Keratinocyte (primary cell): ENCODE measurements at regions not wholly inside any gene's neighbourhood (a gene's known extent, or its start where the extent isn't known, plus 50 kb on each side); places are given as distances from the start of the nearest gene placed in this dataset.

ENCODE experiments used
- DNase-seq: peaks from one replicate; pipeline ENCODE4 v3.0.0-alpha.2; 2011; ENCODE audit warnings: low read depth, missing footprints, low spot score
- FAIRE-seq: peaks from 2 replicates; lab custom pipeline; 2011; peaks lifted over from hg19 to GRCh38; lab: Jason Lieb, UNC
- H2AFZ ChIP-seq: 2 replicates; pipeline ENCODE4 v1.6.0; 2012; ENCODE audit warnings: low read length, control low read depth, inconsistent platforms; ENCODE audit not compliant: control insufficient read depth
- H3K27ac ChIP-seq: 2 replicates; pipeline ENCODE4 v1.5.1; 2011; ENCODE audit warnings: low read length; ENCODE audit not compliant: control insufficient read depth, insufficient read depth
- H3K27me3 ChIP-seq: 3 replicates; pipeline ENCODE4 v1.6.0; 2011; ENCODE audit warnings: low read length; ENCODE audit not compliant: control insufficient read depth, insufficient read depth; ENCODE audit errors: extremely low read depth
- H3K36me3 ChIP-seq, 2 experiments: 2 replicates in 1 of 2; 3 replicates in 1 of 2; pipeline ENCODE4 v1.5.1; 2011; ENCODE audit warnings: low read length in 2 of 2, mild to moderate bottlenecking in 1 of 2; ENCODE audit not compliant: control insufficient read depth in 2 of 2, insufficient read depth in 2 of 2; ENCODE audit errors: extremely low read depth in 1 of 2
- H3K4me1 ChIP-seq: 3 replicates; pipeline ENCODE4 v1.5.1; 2011; ENCODE audit warnings: low read length; ENCODE audit not compliant: control insufficient read depth, insufficient read depth; ENCODE audit errors: extremely low read depth
- H3K4me2 ChIP-seq: 3 replicates; pipeline ENCODE4 v1.6.0; 2011; ENCODE audit warnings: low read depth, low read length; ENCODE audit not compliant: control insufficient read depth, insufficient read depth; ENCODE audit errors: extremely low read depth
- H3K4me3 ChIP-seq, 3 experiments: fragments of 200-600 bp in 1 of 3; sonication (generic) in 1 of 3; 2 replicates in 2 of 3; 3 replicates in 1 of 3; pipeline ENCODE4 v1.5.1; 2011 to 2016; ENCODE audit warnings: low read length in 3 of 3, mild to moderate bottlenecking in 3 of 3, control low read depth in 2 of 3, inconsistent platforms in 1 of 3, low read depth in 1 of 3, mixed read lengths in 1 of 3, mixed run types in 1 of 3, moderate library complexity in 1 of 3; ENCODE audit not compliant: control insufficient read depth in 2 of 3, insufficient read depth in 2 of 3; ENCODE audit errors: extremely low read depth in 1 of 3
- H3K79me2 ChIP-seq: 2 replicates; pipeline ENCODE4 v1.6.0; 2012; ENCODE audit warnings: low read length; ENCODE audit not compliant: control insufficient read depth, insufficient read depth
- H3K9ac ChIP-seq: 3 replicates; pipeline ENCODE4 v1.6.0; 2011; ENCODE audit warnings: low read length; ENCODE audit not compliant: control insufficient read depth, insufficient read depth; ENCODE audit errors: extremely low read depth
- H3K9me1 ChIP-seq: 3 replicates; pipeline ENCODE4 v1.6.0; 2011; ENCODE audit warnings: low read length; ENCODE audit not compliant: control insufficient read depth, insufficient read depth; ENCODE audit errors: extremely low read depth
- H3K9me3 ChIP-seq: 2 replicates; pipeline ENCODE4 v1.5.1; 2012; ENCODE audit warnings: low read depth, low read length; ENCODE audit not compliant: control insufficient read depth
- H4K20me1 ChIP-seq: 3 replicates; pipeline ENCODE4 v1.6.0; 2011; ENCODE audit warnings: low read length; ENCODE audit not compliant: control insufficient read depth, insufficient read depth; ENCODE audit errors: extremely low read depth
- CTCF ChIP-seq, 3 experiments: IDR thresholded peaks in 1 of 3; conservative IDR thresholded peaks in 1 of 3; optimal IDR thresholded peaks in 1 of 3; 2 replicates in 2 of 3; 3 replicates in 1 of 3; pipeline versions ENCODE3 to v1.5.1; 2011; ENCODE audit warnings: low read length in 3 of 3, mild to moderate bottlenecking in 3 of 3, moderate library complexity in 2 of 3, control low read depth in 1 of 3, inconsistent platforms in 1 of 3; ENCODE audit not compliant: insufficient read depth in 2 of 3; ENCODE audit errors: extremely low read depth in 1 of 3
- EZH2 ChIP-seq: IDR thresholded peaks from one replicate; pipeline ENCODE4 v1.6.1; 2012; ENCODE audit warnings: inconsistent platforms, mild to moderate bottlenecking, low read length, moderate library complexity
- dilution Hi-C: fragments of 300-500 bp; cut with MboI; formaldehyde crosslinking; loops from one replicate; pipeline ENCODE4 v1.7.0; 2020; ENCODE audit warnings: low sequenced_read_pairs; ENCODE audit not compliant: extremely low pct_ligation_motif_present

GRCh38 chr3:65279225-65279782, 591.5 kb upstream of the ADAMTS9 start:
- DNase-seq (no peak), FAIRE-seq (no peak)
- no peak overlapping the region for H3K4me2 ChIP-seq
- no peak overlapping the region for H3K27ac ChIP-seq
- TF ChIP-seq CTCF (optimal IDR thresholded peaks at IDR 0.05 in 1 of 3, IDR thresholded peaks at IDR 0.05 in 1 of 3, conservative IDR thresholded peaks at IDR 0.05 in 1 of 3; ENCODE audit: extremely low read depth in 1 of 3, insufficient read depth in 2 of 3, low read length in 3 of 3) (no peak), EZH2 (no peak)
- peaks cover 6% of the 10 kb centered on the region for H3K27me3 ChIP-seq
- no peaks in the 10 kb centered on the region for H3K36me3 ChIP-seq
- H3K79me2 ChIP-seq, result no peaks in the 10 kb centered on the region
- H3K4me1 ChIP-seq, result no peaks in the 10 kb centered on the region
- no peak overlapping the region for H3K4me3 ChIP-seq
- H3K9me3 ChIP-seq, result no peaks in the 10 kb centered on the region
- H3K9me1 ChIP-seq, result no peaks in the 10 kb centered on the region
- no peak overlapping the region for H3K9ac ChIP-seq
- H2AFZ ChIP-seq, result no peak overlapping the region
- no peaks in the 10 kb centered on the region for H4K20me1 ChIP-seq
- dilution Hi-C loops, result no loop called here

GRCh38 chr3:65277798-65278197, 590.0 kb upstream of the ADAMTS9 start:
- Histone ChIP-seq H3K9me1 (no peaks in the 10 kb centered on the region), H3K27me3 (peaks cover 6% of the 10 kb centered on the region), H4K20me1 (no peaks in the 10 kb centered on the region), H3K27ac (no peak overlapping the region), H3K4me2 (no peak overlapping the region), H2AFZ (no peak overlapping the region), H3K9me3 (no peaks in the 10 kb centered on the region), H3K4me3 (no peak overlapping the region), H3K4me1 (no peaks in the 10 kb centered on the region), H3K79me2 (no peaks in the 10 kb centered on the region), H3K36me3 (no peaks in the 10 kb centered on the region), H3K9ac (no peak overlapping the region)
- no peak for TF ChIP-seq EZH2
- TF ChIP-seq CTCF (optimal IDR thresholded peaks at IDR 0.05 in 1 of 3, IDR thresholded peaks at IDR 0.05 in 1 of 3, conservative IDR thresholded peaks at IDR 0.05 in 1 of 3; ENCODE audit: extremely low read depth in 1 of 3, insufficient read depth in 2 of 3, low read length in 3 of 3), result no peak
- dilution Hi-C loops, result no loop called here
- DNase-seq, result no peak
- no peak for FAIRE-seq
